Breast epithelium (tissue), 3 donors: ENCODE measurements at regions not wholly inside any gene's neighbourhood (a gene's known extent, or its start where the extent isn't known, plus 50 kb on each side); places are given as distances from the start of the nearest gene placed in this dataset.

Experiments
- CTCF ChIP-seq, 3 donors: fragments of 450-650 bp; IDR thresholded peaks; one replicate each; pipeline ENCODE4 v1.5.1; 2016 to 2017; ENCODE audit warnings: antibody characterized with exemption in 3 of 3, mild to moderate bottlenecking in 3 of 3, moderate library complexity in 3 of 3
- POLR2AphosphoS5 ChIP-seq, 3 donors: sonication (generic); formaldehyde crosslinking; IDR thresholded peaks; one replicate each; pipeline ENCODE4 v1.6.1; 2017; ENCODE audit warnings: antibody characterized with exemption in 3 of 3

GRCh38 chr10:84681781-84682180 lies 353.4 kb downstream of the CCSER2 start:
- TF ChIP-seq CTCF (IDR thresholded peaks at IDR 0.05) (no peak), POLR2AphosphoS5 (IDR thresholded peaks at IDR 0.05) (no peak)
